GM19043 (cell line): ENCODE measurements at regions not wholly inside any gene's neighbourhood (a gene's known extent, or its start where the extent isn't known, plus 50 kb on each side); places are given as distances from the start of the nearest gene placed in this dataset.

ENCODE experiments used
- ATAC-seq: cut with Tn5 transposase; IDR thresholded peaks from one replicate; pipeline ENCODE4 v1.9.1; 2021; ENCODE audit warnings: low read depth; ENCODE audit not compliant: unreplicated experiment

- ATAC-seq, result no peak
These were observed 265.4 kb upstream of the TET2 start for GRCh38 chr4:104881136-104881886.

GRCh38 chr4:104890598-104891275, 255.9 kb upstream of the TET2 start:
- ATAC-seq, result no peak

DNA sequence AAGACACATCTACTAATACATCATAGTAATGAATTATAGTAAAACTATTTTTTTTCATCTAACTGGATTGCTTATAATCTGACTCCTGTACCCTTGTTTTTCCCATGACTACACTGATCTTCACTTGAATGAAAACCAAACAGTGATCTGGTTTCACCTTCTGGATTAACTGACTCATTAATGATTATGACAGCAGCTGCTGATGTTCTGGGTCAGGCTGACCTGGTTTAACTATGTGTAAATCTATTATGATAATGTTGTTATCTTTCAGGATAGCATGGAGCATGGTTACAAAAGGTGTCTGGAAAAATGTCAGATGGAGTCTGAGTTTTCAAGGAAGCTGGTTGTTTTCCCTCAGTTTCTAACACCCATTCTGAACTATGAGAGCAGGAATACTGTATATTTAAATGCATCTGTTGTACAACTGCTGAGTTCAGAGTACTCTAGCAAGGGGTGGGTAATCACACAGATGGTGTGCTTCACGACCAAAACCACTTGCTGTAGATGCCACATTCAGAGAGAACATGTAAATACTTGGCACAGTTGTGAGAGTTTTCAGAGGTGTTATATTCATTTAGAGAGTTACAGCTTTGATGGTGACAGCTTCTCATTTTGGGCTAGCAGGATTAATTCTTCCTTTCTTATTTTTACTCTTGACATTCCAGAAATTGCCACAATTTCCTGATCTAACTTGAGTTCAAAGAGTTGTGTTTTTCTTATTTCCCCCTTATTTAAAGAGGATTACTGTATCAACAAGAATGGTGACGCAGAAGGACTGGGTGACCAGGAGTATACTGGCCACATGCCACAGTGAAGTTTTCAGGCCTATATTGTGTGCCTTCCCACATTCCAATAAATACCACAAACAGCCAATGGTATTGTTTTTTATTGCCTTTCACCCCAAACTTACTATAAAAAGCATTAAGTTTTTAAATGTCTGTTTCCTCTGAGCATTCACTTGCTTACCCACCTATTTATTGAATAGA, 249.7 kb upstream of the TET2 start:
- ATAC-seq, result no peak

GRCh38 chr4:104899863-104900262, 246.8 kb upstream of the TET2 start:
- ATAC-seq, result no peak

- no peak for ATAC-seq
These were observed 245.2 kb upstream of the TET2 start for GRCh38 chr4:104901438-104901837.

- ATAC-seq, result no peak
These were observed 244.6 kb upstream of the TET2 start for GRCh38 chr4:104901961-104902605.

DNA sequence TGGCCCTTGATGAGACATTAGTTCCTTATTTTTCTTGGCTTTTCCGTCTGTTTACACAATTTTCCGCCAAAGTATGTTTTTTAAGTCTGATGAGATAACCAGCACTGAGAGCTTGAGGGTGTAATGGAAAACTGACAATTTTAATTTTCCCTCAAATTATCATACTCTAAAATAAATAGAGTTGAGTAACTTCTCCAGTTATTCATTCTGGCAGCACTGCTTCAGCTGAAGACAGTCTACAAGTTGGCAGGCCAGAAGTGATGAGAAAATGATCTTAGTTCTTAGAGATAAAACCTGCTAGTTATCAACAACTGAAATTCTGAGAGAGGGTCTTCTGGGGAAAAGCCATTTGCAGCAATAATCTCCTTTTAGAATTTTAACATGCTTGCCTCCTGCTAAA, 241.6 kb upstream of the TET2 start:
- no peak for ATAC-seq

DNA sequence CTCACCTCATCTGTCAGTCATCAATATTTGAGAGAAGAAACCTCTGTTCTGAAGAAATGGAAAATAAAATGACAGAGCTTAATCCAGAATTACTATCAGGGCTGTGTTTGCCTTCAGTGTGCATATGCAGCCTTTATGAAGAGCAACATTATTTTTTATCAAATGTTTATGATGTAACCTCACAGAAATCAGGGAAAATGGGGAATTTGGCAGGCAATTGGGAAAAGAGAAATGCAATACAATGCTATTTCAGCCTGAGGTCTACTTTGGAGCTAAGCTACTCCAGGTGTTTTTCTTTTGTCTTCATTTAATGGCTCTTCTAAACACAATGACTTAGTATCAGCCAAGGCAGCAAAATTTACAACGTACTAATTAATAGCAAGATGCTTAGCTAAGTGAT, 241.1 kb upstream of the TET2 start:
- no peak for ATAC-seq

DNA sequence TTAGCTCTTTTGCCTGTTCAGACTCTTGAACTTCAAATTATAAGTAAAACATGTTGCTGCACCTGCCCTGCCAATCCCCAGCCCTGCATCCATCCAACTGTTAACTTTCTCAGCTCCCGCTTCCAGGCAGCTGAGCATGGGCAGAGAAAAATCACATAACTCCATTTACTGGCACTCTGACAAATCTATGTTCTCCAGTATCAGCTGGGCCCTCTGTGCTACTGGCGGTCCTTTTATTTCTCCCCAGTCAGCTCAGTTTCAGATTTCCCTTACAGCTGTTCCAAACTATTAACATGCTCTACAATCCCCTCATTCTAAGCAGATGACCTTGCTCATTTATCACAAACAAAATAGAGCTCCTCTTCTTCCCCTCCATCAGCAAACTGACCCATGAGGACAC, 240.4 kb upstream of the TET2 start:
- no peak for ATAC-seq

GRCh38 chr4:104907074-104907649, 239.5 kb upstream of the TET2 start:
- no peak for ATAC-seq

GRCh38 chr4:104907991-104908390, 238.7 kb upstream of the TET2 start:
- no peak for ATAC-seq

GRCh38 chr4:104909376-104909775, 237.3 kb upstream of the TET2 start:
- no peak for ATAC-seq

- no peak for ATAC-seq
These were observed 234.2 kb upstream of the TET2 start for GRCh38 chr4:104912518-104912917.

GRCh38 chr4:104915373-104915772, 231.3 kb upstream of the TET2 start:
- no peak for ATAC-seq

DNA sequence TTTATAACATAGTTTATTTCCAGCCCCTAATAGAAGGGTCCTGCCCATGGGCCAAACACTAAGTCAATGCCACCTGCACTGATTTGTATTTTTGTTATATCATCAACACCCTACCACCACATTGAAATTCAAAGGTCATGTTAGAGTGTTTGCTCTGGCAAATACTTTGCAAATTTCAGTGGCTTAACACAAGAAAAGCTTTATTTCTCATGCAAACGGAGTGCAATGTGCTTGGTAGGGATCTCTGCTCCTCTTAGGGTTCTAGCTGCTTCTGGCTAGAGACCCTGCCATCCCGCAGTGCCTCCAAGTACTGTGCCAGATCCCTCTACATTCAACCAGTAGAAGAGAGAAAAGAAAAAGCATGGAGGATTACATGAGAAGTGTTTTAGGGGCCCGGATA, 230.8 kb upstream of the TET2 start:
- no peak for ATAC-seq

GRCh38 chr4:104919406-104919805, 227.3 kb upstream of the TET2 start:
- ATAC-seq, result no peak

- peak; percentile 23 for ATAC-seq
These were observed 216.4 kb upstream of the TET2 start for GRCh38 chr4:104930298-104930697.

DNA sequence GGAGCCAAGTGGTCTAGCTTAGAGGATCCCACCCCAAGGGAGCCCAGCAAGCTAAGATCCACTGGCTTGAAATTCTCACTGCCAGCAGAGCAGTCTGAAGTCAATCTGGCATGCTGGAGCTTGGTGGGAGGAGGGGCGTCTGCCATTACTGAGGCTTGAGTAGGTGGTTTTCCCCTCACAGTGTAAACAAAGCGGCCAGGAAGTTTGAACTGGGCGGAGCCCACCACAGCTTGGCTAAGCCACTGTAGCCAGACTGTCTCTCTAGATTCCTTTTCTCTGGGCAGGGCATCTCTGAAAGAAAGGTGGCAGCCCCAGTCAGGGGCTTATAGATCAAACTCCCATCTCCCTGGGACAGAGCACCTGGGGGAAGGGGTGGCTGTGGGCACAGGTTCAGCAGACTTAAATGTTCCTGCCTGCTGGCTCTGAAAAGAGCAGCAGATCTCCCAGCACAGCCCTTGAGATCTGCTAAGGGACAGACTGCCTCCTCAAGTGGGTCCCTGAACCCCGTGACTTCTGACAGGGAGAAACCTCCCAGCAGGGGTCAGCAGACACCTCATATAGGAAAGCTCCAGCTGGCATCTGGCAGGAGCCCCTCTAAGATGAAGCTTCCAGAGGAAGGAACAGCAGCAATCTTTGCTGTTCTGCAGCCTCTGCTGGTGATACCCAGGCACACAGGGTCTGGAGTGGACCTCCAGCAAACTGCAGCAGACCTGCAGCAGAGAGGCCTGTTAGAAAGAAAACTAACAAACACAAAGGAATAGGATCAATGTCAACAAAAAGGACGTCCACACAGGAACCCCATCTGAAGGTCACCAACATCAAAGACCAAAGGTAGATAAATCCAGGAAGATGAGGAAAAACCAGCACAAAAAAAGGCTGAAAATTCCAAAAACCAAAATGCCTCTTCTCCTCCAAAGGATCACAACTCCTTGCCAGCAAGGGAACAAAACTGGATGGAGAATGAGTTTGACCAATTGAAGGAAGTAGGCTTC, 215.6 kb upstream of the TET2 start:
- peak; percentile 61 for ATAC-seq

DNA sequence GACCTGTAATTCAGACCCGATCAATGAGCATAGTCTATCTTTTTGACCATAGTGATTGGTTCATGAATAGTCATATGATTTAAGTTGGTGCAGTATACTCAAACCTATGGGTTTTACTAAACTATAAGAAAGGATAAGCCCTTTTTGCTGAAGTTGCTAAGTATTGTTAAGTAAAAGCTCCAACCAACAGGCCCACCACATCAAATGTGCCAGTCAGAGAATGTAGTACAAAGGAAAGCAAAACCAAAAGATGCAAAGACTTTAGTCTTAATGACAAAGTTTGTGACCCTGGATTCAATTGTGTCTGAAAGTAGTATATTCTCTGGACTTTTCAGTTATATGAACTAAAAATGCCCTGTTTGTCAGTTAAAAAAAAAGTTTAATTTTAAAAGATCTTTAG, 208.1 kb upstream of the TET2 start:
- ATAC-seq, result no peak
